ENCODE measurements at regions not wholly inside any gene's neighbourhood (a gene's known extent, or its start where the extent isn't known, plus 50 kb on each side); places are given as distances from the start of the nearest gene placed in this dataset.

DNA sequence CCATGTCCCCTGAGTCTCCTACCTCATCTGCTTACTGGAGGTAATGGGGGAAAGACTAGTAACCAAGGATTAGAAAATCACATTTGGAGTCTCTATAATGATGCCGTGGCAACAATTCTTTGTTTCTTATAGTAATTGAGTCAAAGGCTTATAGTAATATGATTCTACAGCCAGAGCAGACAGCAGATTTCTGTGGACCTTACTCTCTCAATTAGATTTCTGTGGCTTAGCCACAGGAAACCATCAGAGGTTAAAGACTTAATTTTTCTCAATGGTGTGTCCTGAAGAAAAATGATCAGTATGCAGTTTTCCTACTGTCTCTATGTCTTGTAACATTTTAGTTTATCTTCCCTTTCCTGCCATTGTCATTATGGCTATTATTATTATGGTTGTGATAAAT lies 59.3 kb upstream of the CD180 start:
- no peak for DNase-seq (ENCODE audit: low spot score)
- no peak overlapping the region for H3K4me3 ChIP-seq (ENCODE audit: severe bottlenecking)
- H3K27ac ChIP-seq (ENCODE audit: poor library complexity, severe bottlenecking), result peak overlapping the region; percentile 98
- no peaks in the 10 kb centered on the region for H3K27me3 ChIP-seq (ENCODE audit: insufficient read depth, poor library complexity, severe bottlenecking)
- H3K4me1 ChIP-seq (ENCODE audit: insufficient read depth, poor library complexity, severe bottlenecking), result peaks cover 39% of the 10 kb centered on the region
- TF ChIP-seq, protein P1, sequence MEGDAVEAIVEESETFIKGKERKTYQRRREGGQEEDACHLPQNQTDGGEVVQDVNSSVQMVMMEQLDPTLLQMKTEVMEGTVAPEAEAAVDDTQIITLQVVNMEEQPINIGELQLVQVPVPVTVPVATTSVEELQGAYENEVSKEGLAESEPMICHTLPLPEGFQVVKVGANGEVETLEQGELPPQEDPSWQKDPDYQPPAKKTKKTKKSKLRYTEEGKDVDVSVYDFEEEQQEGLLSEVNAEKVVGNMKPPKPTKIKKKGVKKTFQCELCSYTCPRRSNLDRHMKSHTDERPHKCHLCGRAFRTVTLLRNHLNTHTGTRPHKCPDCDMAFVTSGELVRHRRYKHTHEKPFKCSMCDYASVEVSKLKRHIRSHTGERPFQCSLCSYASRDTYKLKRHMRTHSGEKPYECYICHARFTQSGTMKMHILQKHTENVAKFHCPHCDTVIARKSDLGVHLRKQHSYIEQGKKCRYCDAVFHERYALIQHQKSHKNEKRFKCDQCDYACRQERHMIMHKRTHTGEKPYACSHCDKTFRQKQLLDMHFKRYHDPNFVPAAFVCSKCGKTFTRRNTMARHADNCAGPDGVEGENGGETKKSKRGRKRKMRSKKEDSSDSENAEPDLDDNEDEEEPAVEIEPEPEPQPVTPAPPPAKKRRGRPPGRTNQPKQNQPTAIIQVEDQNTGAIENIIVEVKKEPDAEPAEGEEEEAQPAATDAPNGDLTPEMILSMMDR (IDR thresholded peaks at IDR 0.05; ENCODE audit: poor library complexity, severe bottlenecking), result no peak
- no peak for ATAC-seq (ENCODE audit: low read depth)
- no peaks in the 10 kb centered on the region for H3K9me3 ChIP-seq (ENCODE audit: severe bottlenecking)
- H3K36me3 ChIP-seq (ENCODE audit: low read depth), result no peaks in the 10 kb centered on the region

DNA sequence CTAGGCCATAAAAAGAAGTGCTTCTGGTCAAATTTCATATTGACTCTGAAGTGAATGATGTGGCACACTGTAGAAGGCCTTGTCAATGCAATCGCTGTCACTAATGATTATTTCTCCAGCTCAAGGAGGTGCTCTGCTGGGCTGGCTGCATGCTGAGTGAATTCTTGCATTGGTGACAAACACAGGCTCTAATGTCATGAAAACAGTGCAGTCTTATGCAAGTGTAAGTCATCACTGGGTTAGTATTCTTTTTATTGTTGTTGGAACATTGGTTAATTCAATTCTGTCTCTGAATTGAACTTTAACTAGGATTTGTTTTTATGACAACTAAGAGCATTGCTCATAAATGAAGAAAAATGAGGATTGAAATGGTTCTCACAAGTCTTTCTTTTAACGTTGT lies 57.3 kb upstream of the CD180 start:
- H3K27ac ChIP-seq (ENCODE audit: poor library complexity, severe bottlenecking), result peak overlapping the region; percentile 98
- ATAC-seq (ENCODE audit: low read depth) (no peak), DNase-seq (ENCODE audit: low spot score) (no peak)
- H3K9me3 ChIP-seq (ENCODE audit: severe bottlenecking), result no peaks in the 10 kb centered on the region
- no peak overlapping the region for H3K4me3 ChIP-seq (ENCODE audit: severe bottlenecking)
- H3K36me3 ChIP-seq (ENCODE audit: low read depth), result no peaks in the 10 kb centered on the region
- peaks cover 46% of the 10 kb centered on the region for H3K4me1 ChIP-seq (ENCODE audit: insufficient read depth, poor library complexity, severe bottlenecking)
- no peaks in the 10 kb centered on the region for H3K27me3 ChIP-seq (ENCODE audit: insufficient read depth, poor library complexity, severe bottlenecking)
- TF ChIP-seq, protein P1 (IDR thresholded peaks at IDR 0.05; ENCODE audit: poor library complexity, severe bottlenecking), result no peak

DNA sequence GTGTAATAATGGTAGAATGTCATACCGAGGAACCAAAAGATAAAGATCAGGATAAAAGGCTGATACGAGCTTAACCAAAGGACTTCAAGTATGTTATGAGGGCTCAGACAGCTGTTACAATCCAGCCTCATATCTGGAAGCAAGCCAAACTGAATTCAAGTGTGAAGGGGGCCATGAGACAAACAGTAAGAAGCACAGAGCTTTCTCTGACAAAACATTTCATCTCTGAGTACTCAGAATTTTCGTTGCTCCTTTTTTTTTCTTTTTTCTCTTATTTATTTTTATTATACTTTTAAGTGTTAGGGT lies 52.9 kb upstream of the CD180 start:
- H3K27ac ChIP-seq (ENCODE audit: poor library complexity, severe bottlenecking), result peak overlapping the region; percentile 99
- H3K27me3 ChIP-seq (ENCODE audit: insufficient read depth, poor library complexity, severe bottlenecking), result no peaks in the 10 kb centered on the region
- peaks cover 50% of the 10 kb centered on the region for H3K4me1 ChIP-seq (ENCODE audit: insufficient read depth, poor library complexity, severe bottlenecking)
- no peak overlapping the region for H3K4me3 ChIP-seq (ENCODE audit: severe bottlenecking)
- H3K9me3 ChIP-seq (ENCODE audit: severe bottlenecking), result no peaks in the 10 kb centered on the region
- TF ChIP-seq, protein P1 (IDR thresholded peaks at IDR 0.05; ENCODE audit: poor library complexity, severe bottlenecking), result no peak
- DNase-seq (ENCODE audit: low spot score), result no peak
- no peak for ATAC-seq (ENCODE audit: low read depth)
- H3K36me3 ChIP-seq (ENCODE audit: low read depth), result no peaks in the 10 kb centered on the region

DNA sequence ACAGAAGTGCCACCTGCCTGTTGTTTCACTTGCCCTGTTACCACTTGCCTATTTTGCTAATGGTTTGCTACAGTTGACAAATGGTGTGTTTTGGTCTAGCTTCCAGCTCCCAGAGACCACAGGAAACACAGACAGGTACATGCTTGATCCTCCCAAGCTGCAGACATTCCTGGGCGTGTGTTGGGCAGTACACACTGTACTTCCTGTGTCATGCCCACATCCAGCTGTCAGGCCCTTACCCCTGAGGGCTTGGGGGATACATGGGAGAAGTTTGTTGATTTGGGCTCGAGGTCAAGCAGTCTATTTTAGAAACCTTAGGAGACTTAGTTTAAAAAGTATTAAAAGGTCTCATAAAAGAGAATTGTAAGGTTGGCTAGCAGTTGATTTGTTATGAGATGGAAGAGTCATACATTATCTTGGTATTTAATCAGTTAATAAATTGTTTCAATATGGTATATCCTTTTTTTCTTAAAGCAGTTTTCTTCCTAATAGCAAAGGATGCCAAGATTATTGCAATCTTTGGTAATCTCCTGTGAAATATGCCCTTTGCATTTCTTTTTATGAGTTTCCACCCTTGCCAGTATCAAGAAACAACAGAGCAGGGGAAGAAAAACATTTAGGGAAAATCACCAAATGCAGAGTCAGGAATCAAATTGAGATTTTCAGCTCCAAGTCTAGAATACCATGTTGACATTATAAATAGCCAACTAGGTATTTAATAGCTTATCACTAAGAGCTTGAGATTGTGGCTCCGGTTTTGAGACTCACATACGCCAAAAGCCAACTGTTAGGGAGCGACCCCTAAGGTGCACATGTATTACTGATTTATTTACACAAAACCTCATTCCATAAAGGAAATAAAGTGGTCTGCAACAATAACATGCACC lies 52.3 kb upstream of the CD180 start:
- DNase-seq (ENCODE audit: low spot score), result peak; percentile 99
- TF ChIP-seq, protein P1 (IDR thresholded peaks at IDR 0.05; ENCODE audit: poor library complexity, severe bottlenecking), result no peak
- no peaks in the 10 kb centered on the region for H3K27me3 ChIP-seq (ENCODE audit: insufficient read depth, poor library complexity, severe bottlenecking)
- H3K4me3 ChIP-seq (ENCODE audit: severe bottlenecking), result no peak overlapping the region
- ATAC-seq (ENCODE audit: low read depth), result peak; percentile 99
- no peaks in the 10 kb centered on the region for H3K9me3 ChIP-seq (ENCODE audit: severe bottlenecking)
- H3K36me3 ChIP-seq (ENCODE audit: low read depth), result no peaks in the 10 kb centered on the region
- H3K4me1 ChIP-seq (ENCODE audit: insufficient read depth, poor library complexity, severe bottlenecking), result peaks cover 46% of the 10 kb centered on the region
- H3K27ac ChIP-seq (ENCODE audit: poor library complexity, severe bottlenecking), result peak overlapping the region; percentile 99

Measured in RWPE2 (cell line).